ENCODE measurements at regions not wholly inside any gene's neighbourhood (a gene's known extent, or its start where the extent isn't known, plus 50 kb on each side); places are given as distances from the start of the nearest gene placed in this dataset.
"Not testable (repeated sequence)": the region's sequence is repeated elsewhere in the genome, so short reads cannot be mapped to it uniquely, and the experiment has no call there.

DNA sequence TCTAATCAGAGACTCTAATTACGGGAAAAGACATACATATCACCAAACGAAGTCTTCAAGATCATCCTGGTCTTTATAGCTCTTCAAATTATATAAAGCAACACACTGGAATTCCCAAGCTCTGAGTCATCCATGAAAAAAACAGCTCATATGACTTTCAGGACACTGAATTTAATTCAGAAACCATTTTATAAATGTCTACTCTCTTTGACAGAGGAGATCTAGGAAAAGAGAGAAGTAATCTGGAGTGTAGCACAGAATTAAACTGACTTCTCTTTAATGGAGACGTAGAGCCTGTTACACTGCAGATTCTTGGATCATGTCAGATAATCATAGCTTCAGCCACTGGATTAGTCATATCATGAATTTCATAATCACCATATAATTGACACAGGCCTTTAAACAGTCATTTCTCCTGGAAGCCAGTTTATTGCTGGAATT lies 86.8 kb upstream of the WSB1 start:
- DNase-seq (ENCODE audit: low read depth, low spot score) = no peak

DNA sequence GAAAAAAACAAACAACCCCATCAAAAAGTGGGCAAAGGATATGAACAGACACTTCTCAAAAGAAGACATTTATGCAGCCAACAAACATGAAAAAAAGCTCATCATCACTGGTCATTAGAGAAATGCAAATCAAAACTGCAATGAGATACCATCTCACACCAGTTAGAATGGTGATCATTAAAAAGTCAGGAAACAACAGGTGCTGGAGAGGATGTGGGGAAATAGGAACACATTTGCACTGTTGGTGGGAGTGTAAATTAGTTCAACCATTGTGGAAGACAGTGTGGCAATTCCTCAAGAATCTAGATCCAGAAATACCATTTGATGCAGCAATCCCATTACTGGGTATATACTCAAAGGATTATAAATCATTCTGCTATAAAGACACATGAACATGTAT lies 85.5 kb upstream of the WSB1 start:
- DNase-seq (ENCODE audit: low read depth, low spot score) = not testable (repeated sequence)

DNA sequence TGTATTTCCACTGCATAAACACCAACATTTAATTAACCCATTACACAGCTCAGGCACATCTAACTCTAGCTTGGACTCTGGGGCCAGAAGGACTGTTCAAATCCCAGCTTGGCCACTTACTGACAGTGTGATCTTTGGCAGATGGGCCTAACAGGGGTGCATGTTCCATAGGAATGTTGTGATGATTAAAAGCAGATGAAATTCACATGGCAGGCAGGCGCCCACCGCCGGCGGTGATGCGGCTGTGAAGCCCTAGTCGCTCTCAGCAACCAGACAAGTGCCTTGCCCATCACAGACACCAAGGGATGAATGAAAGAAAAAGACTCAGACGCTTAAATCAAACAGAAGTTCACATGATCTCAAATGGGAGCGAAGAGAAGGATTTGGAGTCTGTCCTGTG lies 84.6 kb upstream of the WSB1 start:
- no peak for DNase-seq (ENCODE audit: low read depth, low spot score)

DNA sequence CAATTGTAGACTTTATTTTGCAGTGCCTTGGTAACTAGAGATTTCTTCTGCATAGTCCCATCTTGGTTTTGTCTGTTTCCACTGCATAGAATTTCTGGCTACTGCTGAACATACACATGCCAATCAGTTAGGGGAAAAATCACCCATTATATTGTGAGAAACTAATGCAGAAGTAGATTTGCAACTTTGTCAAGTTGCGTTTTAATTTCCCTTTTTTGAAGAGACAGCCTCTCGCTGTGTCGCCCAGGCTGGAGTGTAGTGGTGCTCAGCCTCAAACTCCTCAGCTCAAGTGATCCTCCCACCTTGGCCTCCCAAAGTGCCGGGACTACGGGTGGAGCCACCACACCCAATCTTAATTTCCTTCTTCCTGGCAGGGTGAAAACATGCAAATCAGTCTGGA lies 83.1 kb upstream of the WSB1 start:
- not testable (repeated sequence) for DNase-seq (ENCODE audit: low read depth, low spot score)

DNA sequence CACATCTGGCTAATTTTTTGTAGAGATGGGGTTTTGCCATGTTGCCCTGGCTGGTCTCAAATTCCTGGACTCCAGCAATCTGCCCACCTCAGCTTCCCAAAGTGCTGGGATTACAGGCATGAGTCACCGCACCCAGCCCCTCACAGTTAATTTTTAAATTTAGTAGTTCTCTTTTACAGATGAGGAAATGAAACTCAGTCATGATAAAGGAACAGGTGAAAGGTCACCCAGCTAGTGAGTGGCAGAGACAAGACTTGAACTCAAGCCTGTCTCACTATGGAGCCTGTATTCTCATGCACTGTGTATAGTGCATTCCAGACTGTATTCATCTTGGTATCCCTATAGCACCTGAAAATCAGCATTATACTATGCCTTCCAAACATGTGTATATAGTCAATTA lies 77.1 kb upstream of the WSB1 start:
- no peak for DNase-seq (ENCODE audit: low read depth, low spot score)

DNA sequence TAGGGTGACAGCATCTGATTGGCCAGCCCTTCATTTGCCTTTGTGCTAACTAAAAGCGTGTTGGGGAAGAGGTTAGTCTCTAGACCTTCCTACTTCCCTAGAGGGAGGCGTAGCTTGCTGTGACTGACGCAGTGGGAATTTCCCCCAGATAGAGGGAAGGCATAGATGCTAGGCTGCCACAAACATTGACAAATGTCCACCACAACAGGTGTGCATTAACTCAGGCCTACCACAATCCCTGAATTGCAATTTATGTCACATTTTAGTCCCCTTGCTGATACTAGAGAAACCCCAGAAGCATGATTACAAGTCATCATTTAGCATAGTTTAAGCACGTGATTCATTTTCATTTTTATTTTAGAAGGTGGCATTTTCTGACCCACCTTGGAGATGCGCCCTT lies 76.3 kb upstream of the WSB1 start:
- no peak for DNase-seq (ENCODE audit: low read depth, low spot score)

DNA sequence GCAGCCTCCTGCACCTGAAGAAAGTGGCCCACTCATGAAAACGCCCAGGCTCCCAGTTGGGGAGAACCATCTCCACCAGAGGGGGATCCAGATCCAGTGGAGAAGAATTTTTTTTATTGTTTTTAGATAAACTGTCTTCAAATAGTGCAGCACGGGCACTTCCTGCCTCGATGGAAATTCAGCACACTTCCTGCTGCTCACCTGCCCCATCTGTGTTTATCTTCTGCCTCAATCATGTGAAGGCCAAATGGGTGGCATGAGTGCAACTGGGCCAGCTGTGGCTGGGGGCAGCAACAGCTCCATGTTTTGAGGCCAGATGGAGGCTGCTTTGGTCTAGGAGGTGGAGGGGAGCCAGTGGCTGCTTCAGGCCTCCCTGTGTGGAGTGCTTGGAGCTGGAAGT lies 75.9 kb upstream of the WSB1 start:
- DNase-seq (ENCODE audit: low read depth, low spot score) = no peak

DNA sequence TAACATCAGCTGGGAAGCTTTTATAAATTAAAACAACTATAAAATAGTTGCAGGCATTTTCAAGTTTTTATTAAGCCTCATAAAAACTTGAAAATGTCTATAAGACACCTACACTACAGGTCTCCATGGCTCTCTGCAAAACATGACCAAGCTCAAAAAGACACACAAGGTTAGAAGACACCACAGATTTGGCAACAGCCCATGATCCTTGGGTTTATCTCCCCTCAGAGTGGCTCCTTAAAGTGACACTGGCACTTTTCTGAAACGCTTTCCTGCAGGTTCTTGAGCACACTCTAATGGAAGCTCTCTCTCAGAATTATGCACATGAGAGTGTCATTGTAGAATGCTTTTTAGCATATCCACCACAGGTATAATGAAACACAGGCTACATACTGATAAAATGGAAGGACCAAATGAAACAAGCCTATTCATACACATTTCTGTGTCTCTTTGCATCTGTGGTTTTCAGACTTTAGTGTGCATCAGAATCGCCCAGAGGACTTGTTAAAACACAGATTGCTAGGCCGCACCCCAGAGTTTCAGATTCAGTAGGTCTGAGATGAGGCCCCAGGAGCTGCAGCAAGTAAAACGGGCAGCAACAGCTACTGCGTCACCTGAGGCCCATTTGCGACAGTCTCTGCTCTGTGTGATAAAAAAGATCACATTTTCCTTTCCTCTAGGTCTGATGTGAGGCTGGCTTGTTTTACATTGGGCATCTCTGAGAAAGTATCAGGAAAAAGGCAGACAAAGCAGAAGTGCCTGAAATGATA lies 75.0 kb upstream of the WSB1 start:
- DNase-seq (ENCODE audit: low read depth, low spot score) = no peak

DNA sequence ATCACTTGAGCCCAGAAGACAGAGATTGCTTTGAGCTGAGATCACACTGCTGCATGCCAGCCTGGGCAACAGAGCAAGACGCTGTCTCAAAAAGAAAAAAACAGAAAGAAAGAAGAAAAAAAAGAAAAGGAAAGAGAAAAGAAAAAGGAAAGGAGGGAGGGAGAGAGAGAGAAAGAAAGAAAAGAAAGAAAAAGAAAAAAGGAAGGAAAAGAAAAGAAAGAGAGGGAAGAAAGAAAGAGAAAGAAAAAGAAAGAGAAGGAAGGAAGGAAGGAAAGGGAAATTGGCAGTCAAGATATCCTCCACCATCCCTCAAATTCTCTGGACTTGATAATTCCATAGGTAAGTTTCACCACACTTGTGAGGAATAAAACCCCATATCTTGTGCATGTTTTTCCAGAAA lies 71.4 kb upstream of the WSB1 start:
- DNase-seq (ENCODE audit: low read depth, low spot score) = no peak

DNA sequence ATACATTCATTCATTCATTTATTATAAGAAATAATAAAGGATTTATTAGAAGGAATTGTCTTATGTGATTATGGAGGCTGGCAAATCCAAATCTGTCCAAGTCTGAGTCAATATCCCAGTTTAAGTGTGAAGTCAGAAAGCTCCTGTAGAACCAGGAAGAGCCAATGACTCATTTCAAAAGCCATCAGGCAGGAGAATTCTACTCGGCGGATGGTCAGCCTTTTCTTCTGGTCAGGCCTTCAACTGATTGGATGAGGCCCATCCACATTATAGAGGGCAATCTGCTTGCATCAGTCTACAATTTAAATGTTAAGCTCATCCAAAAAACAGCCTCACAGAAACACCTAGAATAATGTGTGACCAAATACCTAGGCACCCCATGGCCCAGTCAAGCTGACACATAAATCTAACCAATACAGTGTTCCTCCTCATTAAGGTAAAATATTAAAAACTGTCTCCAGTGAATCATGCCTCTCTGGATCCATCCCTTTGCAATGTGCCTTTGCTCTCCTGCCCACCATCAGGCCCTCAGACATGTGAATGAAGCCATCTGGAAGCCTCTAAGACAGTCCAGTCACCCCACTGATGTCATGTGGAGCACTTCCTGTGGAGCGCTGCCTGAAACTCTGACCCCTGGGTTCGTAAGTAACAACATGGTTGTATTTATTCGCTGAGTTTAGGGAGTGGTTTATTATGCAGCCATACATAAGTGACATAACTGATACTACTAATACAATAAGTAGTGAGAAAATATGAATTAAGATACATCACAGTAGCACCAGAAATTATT lies 69.2 kb upstream of the WSB1 start:
- no peak for DNase-seq (ENCODE audit: low read depth, low spot score)

DNA sequence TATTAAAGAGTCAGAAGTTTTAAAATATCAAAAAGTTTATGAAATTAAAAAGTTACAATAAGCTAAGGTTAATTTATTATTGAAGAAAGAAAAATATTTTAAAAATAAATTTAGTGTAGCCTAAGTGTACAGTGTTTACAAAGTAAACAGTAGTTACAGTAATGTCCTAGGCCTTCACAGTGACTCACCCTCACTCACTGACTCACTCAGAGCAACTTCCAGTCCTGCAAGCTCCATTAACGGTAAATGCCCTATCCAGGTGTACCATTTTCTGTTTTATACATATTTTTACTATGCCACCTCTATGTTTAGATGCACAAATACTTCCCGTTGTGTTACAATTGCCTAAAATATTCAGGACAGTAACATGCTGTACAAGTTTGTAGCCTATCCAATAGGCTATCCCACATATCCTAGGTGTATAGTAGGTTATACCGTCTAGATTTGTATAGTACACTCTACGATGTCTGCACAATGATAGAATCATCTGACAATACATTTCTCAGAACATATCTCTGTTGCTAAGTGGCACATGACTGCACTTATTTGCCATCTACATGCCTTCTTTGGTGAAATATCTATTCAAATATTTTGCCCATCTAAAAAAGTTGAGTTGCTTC lies 67.2 kb upstream of the WSB1 start:
- DNase-seq (ENCODE audit: low read depth, low spot score) = no peak

DNA sequence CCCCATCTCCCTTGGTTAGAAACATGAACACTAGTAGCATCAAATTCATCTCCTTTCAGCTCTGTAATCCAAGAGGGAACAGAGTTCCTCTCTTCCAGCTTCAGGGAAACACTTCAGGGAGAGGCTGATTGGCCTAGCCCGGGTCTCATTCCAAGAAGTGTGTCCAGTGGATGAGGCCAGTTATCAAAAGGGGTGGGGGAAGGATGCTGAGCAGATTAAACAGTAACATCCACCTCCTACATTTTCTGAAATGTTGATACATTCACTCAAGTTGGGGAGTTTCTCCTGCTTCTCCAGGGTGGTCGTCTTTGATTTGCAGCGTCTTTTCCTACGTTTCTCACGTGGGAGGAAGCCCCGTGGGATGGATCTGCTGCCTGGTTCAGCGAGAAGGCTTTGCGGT lies 62.9 kb upstream of the WSB1 start:
- no peak for DNase-seq (ENCODE audit: low read depth, low spot score)

DNA sequence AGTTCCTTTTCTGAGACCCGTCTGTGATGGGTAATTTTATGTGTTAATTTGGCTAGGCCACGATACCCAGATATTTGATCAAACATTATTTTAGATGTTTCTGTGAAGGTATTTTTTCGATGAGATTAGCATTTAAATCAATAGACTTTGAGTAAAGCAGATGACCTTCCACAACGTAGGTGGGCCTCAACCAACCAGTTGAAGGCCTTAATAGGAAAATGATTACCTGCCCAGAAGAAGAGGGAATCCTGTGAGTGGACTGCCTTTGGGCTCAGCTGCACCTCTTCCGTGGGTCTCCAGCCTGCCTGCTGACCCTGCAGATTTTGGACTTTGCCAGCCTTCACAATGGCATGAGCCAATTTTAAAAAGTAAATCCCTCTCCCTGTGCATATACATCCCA lies 61.6 kb upstream of the WSB1 start:
- DNase-seq (ENCODE audit: low read depth, low spot score) = no peak

DNA sequence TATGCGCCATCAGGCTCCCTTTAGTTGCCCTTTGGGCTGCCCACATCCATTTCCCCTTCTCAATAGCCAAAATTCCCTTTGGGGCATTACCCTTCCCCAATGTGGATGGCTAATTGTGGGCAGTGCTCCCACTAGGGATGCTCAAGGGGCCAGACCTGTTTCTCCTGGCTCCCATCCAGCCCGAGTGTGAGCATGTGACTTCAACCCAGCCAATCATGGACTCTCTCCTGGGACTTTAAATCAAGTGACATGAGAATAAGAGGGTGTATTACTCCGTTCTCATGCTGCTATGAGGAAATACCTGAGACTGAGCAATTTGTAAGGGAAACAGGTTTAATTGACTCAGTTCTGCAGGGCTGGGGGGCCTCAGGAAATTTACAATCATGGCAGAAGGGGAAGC lies 60.9 kb upstream of the WSB1 start:
- no peak for DNase-seq (ENCODE audit: low read depth, low spot score)

DNA sequence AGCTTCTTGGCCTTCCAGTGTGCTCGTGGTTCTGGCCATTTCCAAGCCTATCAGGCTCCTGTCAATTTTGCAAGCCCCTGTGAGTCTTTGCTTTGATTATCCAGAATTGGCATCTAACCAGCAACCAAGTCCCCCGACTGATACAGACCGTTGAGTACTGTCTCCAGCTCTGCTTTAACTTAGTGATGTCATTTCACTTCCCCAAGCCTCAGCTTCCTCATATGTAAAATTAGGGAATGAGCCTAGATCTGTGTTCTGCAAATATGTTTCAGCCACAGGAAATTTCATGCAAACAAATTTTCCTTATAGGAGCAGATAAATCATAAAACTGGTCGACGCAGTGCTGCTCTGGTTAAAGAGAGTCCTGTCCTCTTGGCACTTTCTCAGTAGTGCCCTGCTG lies 60.1 kb upstream of the WSB1 start:
- DNase-seq (ENCODE audit: low read depth, low spot score) = no peak

DNA sequence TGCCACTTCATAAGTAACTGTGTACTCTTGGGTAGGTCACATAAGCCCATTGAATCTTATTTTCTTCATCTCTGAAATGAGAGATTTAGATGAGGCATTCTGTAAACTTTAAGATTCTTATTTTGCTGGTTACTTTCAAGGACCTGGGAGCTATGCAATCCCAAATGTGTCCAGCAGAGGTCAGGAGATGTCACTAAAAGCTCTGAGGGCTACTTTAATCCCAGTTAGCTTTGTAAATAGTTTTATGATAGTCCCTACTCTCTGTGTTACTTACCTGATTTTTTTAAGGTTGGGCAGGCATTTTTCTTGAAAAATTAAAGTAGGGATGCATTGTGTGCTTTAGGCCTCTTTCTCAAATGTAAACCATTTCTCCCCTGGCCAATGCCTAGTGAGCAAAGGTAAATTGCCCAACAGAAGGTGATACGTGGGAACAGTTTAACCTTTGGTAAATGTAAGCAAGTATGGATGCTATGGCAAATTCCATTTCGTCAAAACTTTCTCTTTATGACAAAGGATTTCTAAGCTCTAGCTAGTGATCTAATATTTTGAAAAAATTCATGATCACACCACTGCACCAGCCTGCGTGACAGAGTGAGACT lies 57.1 kb upstream of the WSB1 start:
- peak; percentile 68 for DNase-seq (ENCODE audit: low read depth, low spot score)

DNA sequence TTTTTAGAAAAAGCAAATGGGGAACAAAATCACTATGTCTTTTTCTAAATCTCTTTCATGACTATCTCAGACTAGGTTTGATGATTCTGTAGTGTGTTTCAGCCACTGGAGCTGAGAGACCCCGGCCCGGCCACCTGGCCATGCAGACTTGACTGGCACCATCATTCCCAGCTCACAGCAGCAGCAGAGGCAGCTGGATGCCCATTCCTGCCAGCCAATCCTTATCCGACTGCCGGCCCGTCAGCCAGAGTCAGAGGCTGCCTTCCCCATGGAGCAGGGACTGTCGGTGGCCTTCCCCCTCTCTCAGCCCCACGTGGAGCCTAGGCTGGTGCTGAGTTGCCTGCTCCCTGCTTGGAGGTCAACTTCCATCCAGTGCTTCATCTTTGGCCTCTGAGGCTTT lies 56.0 kb upstream of the WSB1 start:
- no peak for DNase-seq (ENCODE audit: low read depth, low spot score)

DNA sequence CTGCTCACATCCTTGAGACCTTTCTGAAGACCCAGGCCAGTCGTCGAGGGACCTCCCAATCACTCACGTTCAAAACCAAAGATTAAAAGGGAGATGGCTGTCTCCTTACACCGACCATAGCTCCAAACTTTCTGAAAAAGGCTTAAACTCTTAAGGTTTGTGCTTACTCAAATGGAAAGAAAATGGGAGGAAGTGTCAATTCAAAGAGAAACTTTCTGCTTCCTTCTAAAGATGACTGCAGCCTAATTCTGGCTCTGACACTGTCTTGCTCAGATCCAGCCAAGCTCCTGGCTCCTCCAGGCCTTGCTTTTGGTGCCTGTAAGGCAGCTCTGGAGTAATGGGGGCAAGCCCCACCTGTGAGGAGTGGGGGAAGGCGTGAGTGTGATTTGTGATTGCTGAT lies 54.9 kb upstream of the WSB1 start:
- no peak for DNase-seq (ENCODE audit: low read depth, low spot score)

DNA sequence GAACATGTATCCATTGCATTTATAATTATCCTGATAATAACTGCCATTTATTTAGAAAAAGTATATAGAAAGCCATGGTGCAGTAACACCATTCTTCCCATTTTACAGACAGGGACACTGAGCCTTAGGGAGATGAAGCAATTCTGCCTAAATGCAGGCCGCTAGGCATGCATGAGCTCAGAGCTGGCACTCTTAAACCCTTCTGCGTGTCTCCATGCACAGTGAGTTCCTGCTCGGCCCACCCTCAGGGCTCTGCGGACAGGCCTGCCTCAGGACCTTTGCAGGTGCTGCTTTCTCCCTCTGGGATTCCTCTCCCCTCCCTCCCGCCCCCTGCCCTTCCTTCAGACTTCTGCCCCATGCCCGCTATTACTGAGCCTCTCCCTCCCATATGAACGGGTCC lies 54.3 kb upstream of the WSB1 start:
- no peak for DNase-seq (ENCODE audit: low read depth, low spot score)

DNA sequence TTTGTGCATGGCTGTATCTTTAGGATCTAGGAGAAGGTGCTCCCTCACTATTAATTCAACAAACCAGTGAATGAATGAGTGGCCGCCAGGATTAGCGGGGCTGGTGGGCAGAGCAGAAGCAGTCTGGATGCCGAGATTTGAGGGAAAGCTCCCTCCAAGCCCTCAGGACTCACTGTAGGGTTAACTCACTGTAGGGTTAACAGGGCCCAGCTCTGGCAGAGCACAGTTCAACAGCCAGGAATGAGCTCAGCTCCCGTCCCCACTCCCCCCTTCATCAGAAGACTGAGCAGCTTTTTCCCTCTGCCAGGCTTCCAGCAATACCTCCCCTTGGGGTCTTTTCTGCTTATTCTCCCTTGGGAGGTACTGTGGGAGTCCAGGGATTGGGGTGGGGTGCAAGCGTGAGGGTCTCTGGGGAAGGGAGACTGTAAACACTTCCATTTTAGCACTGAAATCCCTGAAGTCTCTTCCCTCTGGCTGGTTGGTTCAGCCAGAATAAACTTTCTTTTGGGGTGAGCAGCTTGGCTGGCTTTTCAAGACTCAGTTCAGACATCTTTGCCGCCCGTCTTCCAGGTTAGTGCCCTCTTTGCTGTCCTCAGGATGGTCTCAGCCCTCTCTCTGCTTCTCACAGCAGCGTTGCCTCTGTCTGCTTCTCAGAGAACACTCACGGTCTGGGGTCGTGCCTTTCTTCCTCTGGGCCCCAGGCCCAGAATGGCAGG lies 53.7 kb upstream of the WSB1 start:
- no peak for DNase-seq (ENCODE audit: low read depth, low spot score)

DNA sequence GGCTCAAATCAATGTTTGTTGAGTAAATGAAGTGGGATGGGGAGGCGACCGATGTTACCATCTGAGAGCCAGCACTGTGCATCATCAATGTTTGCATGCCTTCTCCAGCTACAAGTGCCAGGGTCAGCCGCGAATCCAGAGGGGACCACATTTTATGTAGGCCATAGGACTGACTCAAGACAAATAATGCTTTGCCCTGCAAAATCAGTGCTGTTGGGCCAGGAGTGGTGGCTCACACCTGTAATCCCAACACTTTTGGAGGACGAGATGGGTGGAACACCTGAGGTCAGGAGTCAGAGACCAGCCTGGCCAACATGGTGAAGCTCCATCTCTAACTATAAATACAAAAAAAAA lies 53.1 kb upstream of the WSB1 start:
- no peak for DNase-seq (ENCODE audit: low read depth, low spot score)

Measured in activated CD4-positive, CD25-positive, alpha-beta regulatory T cell treated with anti-CD3 and anti-CD28 coated beads, Interleukin-2, amount 50 U/mL, for 16 hours (primary cell).